ENCODE measurements at regions not wholly inside any gene's neighbourhood (a gene's known extent, or its start where the extent isn't known, plus 50 kb on each side); places are given as distances from the start of the nearest gene placed in this dataset.
A peak's percentile ranks its signal among the peaks of the same experiment; 100 is the strongest.
"Not testable (repeated sequence)": the region's sequence is repeated elsewhere in the genome, so short reads cannot be mapped to it uniquely, and the experiment has no call there.

- CTCF ChIA-PET: interaction anchor here (1.2 to 3.1 kb wide), 4 partner anchors 12 to 378 kb away, joined by 3 to 9 read pairs (median 4); no protein-coding TSS in a partner anchor
- POLR2A ChIA-PET: no interaction called here
- no peak for TF ChIP-seq CTCF (IDR thresholded peaks at IDR 0.05; ENCODE audit: control extremely low read depth, extremely low read depth, low read depth, missing control alignments)
- DNase-seq (ENCODE audit: extremely low spot score): peak; percentile 42
Measured at GRCh38 chr15:89002281-89002761, 85.9 kb upstream of the ABHD2 start.

DNA sequence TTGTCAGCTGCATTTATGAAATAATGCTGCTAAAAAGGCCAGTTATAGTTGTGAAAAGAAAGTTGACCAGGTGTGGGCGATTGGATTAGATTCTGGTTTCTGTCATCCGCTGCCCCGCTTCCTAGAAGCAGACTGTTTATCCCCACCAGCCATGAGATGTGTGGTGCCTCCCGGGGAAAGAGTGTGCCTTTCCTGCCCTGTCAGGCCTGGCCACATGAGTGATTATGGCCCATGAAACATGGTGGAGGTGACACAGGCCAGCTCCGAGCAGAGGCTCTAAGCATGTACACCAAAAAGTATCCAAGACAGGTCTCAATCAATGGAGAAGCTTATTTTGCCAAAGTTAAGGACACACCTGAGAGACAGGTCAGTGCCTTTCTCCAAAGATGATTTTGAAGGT is 85.4 kb upstream of the ABHD2 start:
- POLR2A ChIA-PET: no interaction called here

DNA sequence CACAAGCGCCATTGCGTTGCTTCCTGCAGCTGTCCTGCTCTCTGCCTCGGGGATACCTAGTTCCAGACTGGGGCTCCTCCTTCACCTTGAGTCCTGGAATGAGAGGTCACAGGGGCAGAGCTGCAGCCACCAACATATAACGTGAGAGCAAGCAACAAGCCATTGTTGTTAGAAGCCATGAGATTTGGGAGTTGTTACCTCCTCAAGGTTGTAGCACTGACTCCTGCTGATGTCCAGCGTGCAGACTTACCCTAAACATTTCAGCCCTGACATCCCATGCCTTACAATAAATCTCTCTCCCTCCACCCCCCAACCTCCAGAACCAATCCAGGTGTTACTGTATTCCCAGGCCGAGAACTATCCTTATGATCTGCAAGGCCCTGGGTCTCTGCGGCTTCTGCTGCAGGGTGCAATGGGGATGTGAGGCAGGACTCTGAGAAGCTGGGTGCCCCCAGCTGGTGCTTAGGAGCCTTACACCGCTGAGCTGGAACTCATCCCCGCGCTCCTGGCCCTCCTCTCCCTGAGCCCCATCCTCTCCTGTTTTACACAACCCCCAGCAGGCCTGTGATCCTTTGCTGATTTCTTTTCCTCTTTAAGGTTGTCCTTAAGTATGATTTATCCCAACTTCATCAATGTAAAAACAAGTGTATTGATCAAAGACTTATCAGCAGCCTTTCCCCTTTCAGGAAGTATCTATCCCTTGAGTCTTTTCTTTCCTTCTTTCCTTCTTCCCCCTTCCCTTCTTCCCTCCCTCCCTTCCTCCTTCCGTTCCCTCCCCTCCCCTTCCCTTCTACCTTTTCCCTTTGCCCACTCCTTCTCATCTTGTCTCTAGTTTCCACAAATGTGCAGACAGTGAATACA is 84.2 kb upstream of the ABHD2 start:
- DNase-seq (ENCODE audit: extremely low spot score): no peak
- TF ChIP-seq CTCF (IDR thresholded peaks at IDR 0.05; ENCODE audit: control extremely low read depth, extremely low read depth, low read depth, missing control alignments): no peak
- ChIA-PET CTCF (interaction anchor here (1.0 to 3.1 kb wide), 4 partner anchors 13 to 167 kb away, joined by 3 to 9 read pairs (median 4); no protein-coding TSS in a partner anchor), POLR2A (no interaction called here)

More for the DNA sequence above, 85.4 kb upstream of the ABHD2 start:
- TF ChIP-seq CTCF (IDR thresholded peaks at IDR 0.05; ENCODE audit: control extremely low read depth, extremely low read depth, low read depth, missing control alignments): no peak
- CTCF ChIA-PET: interaction anchor here (1.1 to 3.1 kb wide), 4 partner anchors 11 to 168 kb away, joined by 3 to 9 read pairs (median 4); no protein-coding TSS in a partner anchor
- no peak for DNase-seq (ENCODE audit: extremely low spot score)

GRCh38 chr15:89004726-89005030 is 83.6 kb upstream of the ABHD2 start:
- ChIA-PET POLR2A (no interaction called here), CTCF (interaction anchor here (1.0 to 3.1 kb wide), 2 partner anchors 18 to 100 kb away, joined by 4 to 9 read pairs; no protein-coding TSS in a partner anchor)
- DNase-seq (ENCODE audit: extremely low spot score): no peak
- TF ChIP-seq CTCF (IDR thresholded peaks at IDR 0.05; ENCODE audit: control extremely low read depth, extremely low read depth, low read depth, missing control alignments): no peak

DNA sequence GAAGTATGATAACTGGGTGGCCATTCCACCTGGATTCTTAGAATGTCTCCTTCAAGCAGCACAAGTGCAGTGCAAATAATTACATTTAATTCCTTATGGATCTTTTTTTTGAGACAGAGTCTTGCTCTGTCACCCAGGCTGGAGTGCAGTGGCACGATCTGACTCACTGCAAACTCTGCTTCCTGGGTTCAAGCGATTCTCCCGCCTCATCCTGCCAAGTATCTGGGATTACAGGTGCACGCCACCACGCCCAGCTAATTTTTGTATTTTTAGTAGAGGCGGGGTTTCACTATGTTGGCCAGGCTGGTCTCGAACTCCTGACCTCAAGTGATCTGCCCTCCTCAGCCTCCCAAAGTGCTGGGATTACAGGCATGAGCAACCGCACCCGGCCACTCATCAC is 80.7 kb upstream of the ABHD2 start:
- CTCF ChIA-PET; POLR2A ChIA-PET; DNase-seq (ENCODE audit: extremely low spot score): not testable (repeated sequence)

GRCh38 chr15:89007989-89008388 is 80.3 kb upstream of the ABHD2 start:
- no peak for TF ChIP-seq CTCF (IDR thresholded peaks at IDR 0.05; ENCODE audit: control extremely low read depth, extremely low read depth, low read depth, missing control alignments)
- ChIA-PET CTCF (no interaction called here), POLR2A (no interaction called here)
- no peak for DNase-seq (ENCODE audit: extremely low spot score)

GRCh38 chr15:89009080-89009479 is 79.2 kb upstream of the ABHD2 start:
- ChIA-PET POLR2A (no interaction called here), CTCF (interaction anchor here (2.3 kb wide), 1 partner anchor 104 kb away, joined by 10 read pairs; no protein-coding TSS in a partner anchor)
- no peak for TF ChIP-seq CTCF (IDR thresholded peaks at IDR 0.05; ENCODE audit: control extremely low read depth, extremely low read depth, low read depth, missing control alignments)
- DNase-seq (ENCODE audit: extremely low spot score): no peak
